ELR (cell line): ENCODE measurements at regions not wholly inside any gene's neighbourhood (a gene's known extent, or its start where the extent isn't known, plus 50 kb on each side); places are given as distances from the start of the nearest gene placed in this dataset.

ENCODE experiments used
- DNase-seq: peaks from one replicate; pipeline ENCODE4 v3.0.0-alpha.2; 2015; ENCODE audit warnings: low read depth

DNA sequence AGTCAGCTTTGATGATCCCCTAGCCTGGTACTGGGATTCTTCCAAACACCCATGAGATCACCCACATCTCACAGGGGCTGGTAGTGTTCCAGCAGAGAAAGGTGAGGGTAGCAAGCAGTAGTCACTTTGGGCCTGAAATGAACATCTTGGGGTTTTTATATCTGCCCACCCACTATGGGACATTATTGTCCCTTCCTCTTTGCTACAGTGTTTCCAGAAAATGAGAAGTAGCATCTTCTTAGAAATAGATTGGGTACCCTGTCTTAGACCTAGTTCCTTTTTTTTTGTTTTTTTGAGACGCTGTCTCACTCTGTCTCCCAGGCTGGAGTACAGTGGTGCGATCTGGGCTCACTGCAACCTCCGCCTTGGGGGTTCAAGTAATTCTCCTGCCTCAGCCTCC is 249.2 kb upstream of the ANKRD55 start:
- no peak for DNase-seq

DNA sequence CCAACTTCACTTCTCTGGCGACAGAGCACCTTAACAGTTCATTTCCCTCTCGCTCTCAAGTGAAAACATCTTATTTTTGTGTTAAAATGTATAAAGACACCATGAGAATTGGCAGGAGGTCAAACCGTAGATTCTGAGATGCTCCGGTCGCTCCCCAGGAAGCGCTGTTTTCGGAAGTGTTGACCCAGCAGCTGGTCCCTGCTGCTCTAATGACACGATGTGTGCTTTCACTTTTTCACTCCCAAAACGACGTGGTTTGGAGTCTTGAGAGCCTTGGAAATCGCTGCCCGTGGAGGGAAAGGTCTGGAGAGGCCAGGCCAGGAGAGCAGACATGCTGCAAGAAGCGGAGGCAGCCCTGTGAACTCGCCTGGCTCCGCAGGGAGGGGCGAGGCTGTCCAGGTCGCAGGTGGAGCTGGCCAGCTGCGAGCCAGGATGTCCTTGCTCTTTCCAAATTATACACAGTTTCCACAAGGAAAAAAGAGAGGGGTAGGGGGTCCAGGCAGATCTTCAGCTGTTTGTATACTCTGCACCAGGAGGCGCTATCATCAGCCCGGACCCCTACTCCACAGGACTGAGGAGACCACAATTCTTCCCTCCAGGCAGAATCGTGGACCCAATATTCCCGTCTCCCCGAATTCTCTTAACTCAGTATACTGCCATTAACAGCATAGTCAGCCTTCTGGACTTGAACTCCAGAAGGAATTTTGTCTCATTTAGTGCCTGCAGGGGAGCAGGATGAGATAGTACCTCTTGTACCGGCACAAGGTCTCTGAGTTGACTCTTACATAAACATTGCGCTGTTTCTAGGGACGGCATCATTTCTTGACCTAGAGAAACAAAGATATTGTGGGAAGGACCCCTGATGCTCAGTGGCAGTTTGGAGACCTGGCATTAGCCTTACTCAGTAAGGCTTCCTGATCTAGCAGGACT is 248.6 kb upstream of the ANKRD55 start:
- DNase-seq: peak; percentile 38

DNA sequence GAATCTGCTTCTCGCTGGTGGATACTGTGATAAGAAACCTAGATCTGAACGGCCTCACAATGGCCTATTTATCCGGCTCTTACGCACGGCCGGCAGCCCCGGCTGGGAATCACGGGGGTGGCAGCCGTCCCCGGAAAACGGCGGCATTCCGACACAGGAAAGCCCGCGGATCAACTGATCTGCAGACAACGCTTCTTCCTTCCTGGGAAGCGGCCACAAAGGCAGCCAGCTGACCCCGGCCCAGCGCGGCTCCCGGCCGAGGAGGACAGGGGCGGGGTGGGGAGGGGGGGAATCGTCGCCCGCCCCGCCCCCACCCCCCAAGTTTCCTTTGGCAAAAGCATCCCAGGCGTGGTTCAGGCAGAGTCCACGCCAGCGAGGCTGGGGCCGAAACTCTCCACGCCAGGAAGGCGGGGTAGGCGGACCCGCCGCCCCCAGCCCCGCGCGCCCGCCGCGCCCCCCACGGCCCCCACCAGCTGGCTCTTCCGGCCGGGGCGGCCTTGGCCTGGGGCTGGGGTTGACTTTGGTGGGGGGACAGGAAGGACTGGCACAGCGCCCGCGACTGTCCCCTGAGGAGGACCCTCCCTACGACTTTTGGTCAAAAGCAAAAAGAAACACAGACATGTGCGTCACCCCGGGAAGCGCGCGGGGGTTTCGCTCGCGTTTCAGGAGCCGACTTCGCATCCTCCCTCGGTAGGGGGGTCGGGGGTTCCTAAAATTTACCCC is 247.7 kb upstream of the ANKRD55 start:
- peak; percentile 62 for DNase-seq

DNA sequence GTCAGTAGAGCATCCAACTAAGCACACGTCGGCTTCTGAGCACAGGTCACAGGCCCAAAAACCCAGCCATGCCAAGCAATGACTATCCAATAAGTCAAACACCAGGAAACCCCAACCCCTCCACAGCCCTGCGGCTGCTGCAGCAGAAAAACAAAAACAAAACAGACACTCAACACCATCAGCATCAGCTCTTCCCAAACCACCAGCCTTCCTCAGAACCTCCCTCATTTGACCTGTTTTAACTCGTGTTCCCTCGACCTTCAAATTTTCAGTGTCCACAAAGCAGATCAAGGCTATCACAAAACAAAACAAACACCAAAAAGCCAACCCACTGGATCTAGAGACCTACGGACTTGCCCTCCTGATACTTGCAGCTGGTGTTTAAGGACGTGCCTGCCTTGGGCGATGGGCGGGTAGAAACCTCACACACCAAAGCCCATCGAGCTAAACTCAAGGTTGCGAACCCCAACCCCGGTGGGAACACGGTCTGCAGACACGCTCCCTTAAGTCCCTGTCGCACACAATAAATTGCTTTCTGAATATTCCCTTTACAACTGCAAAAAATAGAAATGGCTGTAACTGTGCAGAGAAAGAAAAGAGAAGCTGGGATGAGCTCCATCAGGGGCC is 247.1 kb upstream of the ANKRD55 start:
- peak; percentile 7 for DNase-seq

DNA sequence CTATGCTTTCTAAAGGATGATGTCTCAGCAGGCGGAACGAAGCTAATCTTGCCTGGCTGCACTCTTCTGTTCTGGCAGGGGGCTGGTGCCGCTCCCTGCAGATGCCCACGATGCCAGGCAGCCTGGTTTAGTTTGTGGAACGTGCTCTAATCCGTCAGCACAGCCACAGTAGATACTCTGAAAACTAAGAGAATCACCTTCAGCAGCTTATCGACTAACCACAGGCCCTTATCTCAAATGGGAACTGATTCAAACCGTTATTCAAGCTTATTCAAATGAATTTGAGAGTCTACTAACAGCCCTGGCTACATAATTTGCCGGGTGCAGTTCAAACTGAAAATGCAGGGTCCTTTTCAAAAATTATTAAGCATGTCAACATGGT is 246.6 kb upstream of the ANKRD55 start:
- no peak for DNase-seq

DNA sequence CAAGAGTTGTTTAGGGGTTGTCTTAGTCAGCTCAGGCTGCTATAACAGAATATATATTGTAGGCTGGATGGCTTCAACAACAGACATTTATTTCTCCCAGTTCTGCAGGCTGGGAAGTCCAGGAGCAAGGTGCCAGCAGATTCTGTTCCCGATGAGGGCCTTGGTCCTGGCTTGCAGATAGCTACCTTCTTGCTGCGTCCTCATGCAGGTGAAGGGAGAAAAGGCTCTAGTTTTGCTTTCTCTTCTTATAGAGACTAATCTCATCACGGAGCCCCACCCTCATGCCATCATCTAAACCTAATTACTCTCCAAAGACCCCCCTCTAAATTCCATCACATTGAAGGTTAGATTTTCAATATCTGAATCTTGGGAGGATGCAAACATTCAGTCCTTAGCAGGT is 246.0 kb upstream of the ANKRD55 start:
- DNase-seq: no peak

DNA sequence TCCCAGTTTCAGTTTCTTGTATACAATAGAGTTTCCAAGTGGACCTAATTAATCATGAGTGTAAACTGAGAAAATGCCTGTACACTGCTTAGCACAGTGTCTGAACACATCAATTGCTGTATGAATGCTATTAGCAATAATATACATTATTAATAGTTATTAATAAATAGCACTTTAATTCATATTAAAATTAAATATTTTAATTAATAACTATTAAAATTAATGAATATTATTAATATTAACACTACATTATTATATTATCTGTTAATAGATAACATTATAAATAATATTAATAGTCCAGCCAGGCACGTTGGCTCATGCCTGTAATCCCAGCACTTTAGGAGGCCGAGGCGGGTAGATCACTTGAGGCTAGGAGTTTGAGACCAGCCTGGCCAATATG is 244.9 kb upstream of the ANKRD55 start:
- no peak for DNase-seq

DNA sequence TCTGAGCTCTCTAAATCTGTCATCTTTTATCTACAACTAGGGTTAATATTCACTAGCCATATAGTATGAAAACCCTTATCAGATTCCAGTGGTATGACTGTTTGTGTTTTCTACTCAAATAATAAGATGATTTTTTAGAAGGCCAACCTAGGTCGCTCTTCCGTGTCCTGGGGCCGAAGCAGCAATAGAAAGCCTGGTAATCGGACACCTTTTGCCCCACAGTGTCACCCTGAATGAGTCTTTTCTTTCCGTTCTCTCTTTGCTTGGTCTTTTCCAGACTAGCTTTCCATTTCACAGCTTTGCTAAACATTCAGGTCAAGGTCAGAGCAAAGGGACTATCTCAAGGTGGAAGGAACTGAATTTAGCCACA is 243.3 kb upstream of the ANKRD55 start:
- DNase-seq: no peak

DNA sequence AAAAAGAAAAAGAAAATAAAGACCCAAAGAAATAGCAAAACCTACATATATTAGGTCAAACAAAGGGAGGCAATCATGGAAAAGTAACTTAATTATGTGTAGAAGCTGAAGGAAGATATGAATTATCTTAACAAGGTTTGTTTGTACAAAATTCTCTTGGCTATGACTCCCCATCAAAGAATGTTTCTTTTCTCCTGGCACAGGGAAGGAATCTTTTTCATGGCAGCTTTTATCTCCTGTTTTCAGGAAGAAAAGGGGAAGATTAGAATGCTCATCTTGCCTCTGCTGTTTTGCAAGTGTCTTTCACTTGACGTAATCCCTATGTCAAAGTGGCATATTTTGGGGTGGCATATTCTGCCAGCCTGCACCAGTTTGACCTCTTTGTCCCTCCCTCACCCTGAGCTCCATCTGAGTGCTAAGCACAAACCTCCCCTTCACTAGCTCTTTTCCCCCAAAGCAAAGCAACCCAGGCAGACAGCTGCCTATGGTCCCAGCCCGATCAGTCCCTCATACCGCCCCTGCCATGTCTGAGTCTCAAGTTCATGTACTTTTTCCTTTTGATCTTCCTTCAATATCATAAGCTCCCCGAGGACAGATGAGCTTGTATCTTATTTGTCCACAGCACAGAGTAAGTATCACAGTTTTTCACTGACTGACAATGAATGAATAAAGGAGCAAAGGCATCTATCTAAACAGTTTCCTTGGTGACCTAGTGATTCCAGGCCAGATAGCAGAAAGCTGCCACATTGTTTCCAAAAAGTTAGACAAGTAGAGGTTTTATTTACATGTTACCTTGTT is 242.8 kb upstream of the ANKRD55 start:
- DNase-seq: no peak

DNA sequence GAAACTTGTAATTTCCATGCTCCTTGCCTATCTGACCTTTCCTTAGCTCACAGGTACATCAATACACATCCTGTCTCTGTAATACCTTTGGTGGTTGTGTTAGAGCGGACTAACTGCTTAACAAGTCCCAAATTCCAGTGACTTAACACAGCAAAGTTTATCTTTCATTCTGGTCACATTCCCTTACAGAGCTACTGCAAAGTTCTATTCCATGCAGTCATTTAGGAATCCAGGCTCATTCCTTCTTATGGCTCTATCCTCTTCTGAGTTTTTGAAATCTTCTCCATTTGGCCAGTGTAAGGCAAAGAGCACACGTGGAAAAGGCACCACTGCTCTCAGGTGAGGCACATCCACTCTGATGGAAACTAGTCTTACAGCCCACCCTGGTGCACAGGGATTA is 238.6 kb upstream of the ANKRD55 start:
- DNase-seq: no peak

DNA sequence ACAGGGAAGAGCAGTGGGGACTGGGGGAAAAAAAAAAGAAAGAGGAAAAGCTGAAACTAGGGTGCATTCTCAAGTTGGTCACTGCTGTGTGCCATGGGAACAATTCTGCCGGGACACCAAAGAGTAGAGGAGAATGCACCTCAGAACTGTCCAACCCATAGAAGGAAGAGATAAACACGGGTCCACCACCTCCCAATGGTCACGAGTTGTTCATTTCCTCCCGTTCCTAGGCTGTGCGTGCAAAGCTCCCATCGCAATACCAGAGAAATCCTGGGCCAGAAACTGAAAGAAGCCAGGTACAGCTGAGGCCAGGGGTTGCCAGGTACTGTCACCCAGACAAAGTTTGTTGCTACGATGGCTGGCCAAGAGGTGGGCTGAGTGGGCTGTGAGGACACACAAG is 236.9 kb upstream of the ANKRD55 start:
- no peak for DNase-seq

DNA sequence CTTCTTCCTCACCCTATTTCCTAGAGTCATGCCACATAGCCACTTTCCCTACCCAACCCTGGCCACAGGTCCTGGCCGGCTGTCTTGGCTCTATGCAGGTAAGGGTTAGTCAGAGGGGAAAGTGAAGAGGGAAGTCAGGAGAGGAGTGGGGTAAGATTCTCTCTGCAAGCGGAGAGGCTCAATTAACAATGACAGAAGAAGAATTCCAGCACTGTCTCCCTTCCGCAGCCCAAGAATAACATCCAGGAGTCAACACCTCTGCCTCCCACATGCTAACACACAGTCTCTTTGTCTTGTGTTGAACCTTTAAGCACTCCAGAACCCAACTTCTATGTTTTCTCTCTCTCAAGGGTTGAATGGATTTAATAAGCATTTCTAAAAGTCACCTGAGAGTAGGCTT is 235.1 kb upstream of the ANKRD55 start:
- no peak for DNase-seq

DNA sequence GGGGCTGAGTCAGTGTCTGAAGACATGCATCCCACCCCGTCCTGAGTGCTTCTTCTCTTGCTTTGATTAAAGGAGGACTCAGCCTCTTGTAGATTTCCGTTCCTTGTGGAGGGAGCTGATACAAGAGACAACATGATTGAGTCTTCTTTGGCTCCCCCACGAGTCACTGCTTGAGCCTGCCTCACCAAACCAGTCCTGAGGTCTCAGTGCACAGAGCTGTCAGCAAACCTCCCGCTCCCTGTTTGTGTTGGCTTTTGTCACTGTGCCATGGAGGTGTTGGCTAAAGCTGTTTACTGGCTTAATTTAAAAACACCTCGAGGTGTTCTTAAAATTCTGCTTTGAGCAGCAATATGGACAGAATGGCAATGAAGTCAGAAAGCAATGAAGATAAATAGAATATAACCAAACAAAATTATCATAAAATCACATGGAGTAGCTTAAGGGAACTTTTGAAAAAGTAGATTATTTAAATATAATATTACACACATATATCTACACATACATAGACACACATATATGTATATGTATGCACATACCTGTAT is 234.1 kb upstream of the ANKRD55 start:
- no peak for DNase-seq

DNA sequence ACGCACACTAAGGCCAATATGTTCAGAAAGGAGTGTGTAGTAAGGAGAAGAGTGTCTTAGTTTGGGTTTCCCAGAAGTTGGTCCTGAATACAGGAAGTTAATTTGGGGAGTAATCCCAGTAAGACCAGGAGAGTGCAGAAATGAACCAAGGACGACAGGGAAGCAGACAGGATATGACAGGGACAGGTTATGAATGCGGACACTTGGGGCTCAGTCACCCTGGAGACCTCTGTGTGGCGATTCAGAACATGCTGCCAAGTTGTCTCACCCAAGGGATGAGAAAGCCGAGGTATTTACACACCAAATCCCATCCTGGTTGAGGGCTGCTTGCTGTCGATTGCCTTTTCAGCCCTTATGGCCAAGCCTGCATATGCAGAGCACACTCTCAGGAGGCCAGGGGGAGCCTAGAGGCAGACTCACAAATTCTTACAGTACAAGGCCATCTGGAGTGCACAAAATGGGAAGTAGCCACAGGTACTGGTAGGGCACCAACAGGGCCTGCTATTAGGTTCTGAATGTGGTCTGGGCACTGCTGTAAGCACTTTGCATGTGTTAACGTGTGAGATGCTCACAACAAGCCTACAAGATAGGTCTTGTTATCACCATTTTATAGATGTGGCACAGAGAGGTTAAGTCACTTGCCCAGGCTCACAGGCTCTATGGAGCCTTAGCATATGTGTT is 233.1 kb upstream of the ANKRD55 start:
- no peak for DNase-seq

DNA sequence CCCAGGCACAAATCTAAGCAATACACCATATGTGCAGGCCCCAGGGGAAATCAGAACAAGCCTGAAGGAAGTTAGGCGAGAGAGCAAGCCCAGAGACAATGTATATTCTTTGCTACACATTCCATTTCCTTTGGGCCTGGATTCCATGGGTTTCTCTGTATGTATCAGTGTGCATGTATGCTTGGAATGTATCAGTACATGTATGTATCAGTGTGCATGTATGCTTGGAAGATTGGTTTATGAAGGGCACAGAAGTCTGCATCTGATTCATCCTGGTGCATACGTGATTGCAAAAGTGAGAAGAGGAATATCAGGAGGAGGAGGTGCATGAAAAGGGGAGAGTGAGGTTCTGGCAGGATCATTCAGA is 232.6 kb upstream of the ANKRD55 start:
- DNase-seq: no peak

DNA sequence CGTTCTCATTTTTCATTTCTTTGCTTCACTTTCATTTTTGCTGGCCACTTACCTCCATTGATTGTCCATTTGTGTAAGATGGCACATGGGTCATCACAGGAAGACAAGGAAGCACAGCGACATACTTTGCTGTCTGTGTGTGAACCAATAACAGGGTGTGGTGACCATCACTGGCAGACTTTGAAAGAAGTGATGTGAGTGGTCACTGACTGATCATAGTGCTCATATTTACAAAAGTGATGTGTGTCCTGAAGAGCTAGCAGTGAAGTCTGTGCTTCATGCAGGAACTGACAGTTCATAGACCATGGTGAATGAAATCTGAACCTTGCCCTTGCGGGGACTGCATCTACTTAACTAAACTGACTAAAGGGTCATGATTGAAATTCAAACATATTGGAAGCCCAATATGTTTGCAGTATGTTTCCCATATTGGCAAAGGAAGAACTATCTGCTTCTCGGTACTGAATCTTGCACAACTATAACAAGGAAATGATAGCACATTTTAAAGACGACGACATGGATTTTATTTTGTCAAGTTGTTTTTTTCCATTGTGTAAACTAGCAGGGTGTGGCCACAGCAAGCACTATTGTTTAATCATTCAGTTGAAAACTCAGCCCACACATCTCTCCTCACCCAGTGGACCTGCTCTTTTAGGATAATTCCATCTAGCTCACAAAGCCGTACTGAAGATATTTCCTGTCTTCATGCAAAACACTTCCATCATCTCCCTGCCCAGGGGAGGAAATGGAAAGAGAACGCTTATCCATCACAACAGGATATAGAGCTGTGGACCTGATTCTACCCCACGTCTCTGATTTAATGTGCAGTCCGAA is 232.0 kb upstream of the ANKRD55 start:
- no peak for DNase-seq

DNA sequence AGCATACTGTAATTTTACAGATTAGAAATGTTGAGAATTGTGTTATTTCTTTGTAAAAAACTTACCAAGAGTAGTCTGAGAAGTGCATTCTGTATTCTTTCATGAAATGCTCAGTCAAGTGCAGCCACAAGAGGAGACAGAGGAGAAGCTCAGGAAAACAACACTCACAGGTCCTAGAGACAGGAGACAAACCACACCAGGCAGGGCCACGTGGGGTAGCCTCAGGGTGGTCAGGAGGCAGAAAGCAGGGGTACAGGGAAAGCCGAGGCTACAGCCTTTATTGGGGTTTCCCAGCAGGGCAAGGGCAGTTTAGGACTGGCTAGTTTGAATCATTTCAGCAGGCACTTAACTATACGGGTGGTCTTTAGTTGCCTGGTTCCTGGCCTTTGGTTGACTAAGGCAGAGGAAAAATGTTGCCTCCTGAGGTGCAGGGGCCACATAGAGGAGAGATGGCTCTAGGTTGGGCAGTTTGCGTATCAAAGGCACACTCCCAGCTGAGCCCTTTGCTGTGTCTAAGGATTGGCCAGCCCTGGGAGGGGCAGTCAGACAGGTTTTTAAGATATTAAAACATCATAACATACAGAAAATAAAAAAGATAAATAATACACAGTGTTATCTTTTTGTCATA is 230.9 kb upstream of the ANKRD55 start:
- DNase-seq: no peak

DNA sequence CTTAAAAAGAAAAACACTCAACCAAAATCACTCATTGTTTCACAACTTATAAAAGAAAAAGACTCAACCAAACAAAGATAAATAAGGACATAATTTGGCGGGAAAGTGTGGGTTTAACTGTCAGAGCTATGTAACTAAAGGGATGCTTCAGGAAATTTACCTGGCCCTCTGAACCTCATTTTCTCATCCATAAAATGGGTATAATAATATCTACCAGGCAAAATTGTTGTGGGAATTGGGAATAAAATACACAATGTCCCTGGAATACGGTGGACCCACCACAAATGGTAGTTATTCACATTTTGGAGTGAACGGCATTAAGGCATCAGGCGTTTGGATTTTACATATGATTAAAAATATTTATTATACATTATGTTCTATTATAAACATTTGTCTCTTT is 228.5 kb upstream of the ANKRD55 start:
- DNase-seq: no peak

DNA sequence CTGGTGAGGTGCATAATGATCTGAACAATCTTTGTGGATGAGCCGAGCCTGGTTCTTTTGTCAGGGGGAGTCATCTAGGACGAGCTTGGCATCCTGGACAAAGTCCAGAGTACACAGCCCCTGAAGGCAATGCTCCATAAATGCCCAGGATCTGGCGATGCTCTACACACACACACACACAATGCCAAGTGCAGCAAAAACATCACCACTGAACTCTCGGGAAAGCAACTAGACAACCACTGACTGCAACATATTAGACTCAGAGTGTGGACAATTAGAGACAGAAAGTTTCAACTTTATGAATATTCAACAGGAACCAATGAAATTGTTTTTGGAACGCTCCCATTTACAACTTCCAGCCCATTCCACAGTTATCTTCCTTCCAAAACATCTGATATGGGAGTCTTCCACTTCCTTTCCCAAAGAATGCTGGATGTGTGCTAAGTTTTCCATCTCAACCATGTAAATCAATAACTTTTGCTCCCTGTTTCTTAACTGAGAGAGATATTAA is 227.6 kb upstream of the ANKRD55 start:
- DNase-seq: no peak

DNA sequence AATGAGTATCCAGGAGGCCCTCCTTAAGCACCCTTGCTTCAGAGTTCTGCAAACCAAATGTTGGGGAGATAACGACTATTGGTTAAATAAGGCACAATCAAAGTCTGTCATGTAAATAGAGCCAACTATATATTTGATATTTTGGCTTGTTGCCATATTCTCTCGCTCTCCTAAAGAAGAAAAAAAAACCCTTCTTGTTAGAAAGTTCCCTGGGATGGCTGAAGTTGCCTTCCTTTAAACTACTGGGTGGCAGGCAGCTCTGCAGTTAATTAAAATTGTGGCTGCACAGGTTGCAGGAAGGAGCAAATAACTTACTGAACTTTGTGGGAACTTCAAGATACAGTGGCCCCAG is 227.0 kb upstream of the ANKRD55 start:
- DNase-seq: no peak
